GM12878 (cell line): ENCODE measurements at regions not wholly inside any gene's neighbourhood (a gene's known extent, or its start where the extent isn't known, plus 50 kb on each side); places are given as distances from the start of the nearest gene placed in this dataset.

ENCODE experiments used
- ATAC-seq: fragments of 200-7000 bp; cut with Tn5 transposase; 3 replicates; pipeline ENCODE4 v1.9.1; 2020; ENCODE audit warnings: mild to moderate bottlenecking, moderate library complexity
- BruUV-seq: library from RNA; stranded (reverse); fragments of 400-500 nt; replicated peaks from 2 replicates; lab custom pipeline; 2021; lab: Mats Ljungman, UMichigan
- CTCF ChIA-PET: fragments of 300-600 bp; sonication (Branson Sonifier 250); formaldehyde crosslinking; extraction: SDS; loops from one replicate; lab custom pipeline; 2021; ENCODE audit warnings: inconsistent platforms; lab: Yijun Ruan, JAX
- POLR2A ChIA-PET: fragments of 350-600 bp; formaldehyde crosslinking; extraction: SDS; loops from one replicate; lab custom pipeline; 2021; ENCODE audit warnings: inconsistent platforms; lab: Charles Lee
- RAD21 ChIA-PET: fragments of 300-600 bp; sonication (Branson Sonifier 250); formaldehyde crosslinking; loops from one replicate; lab custom pipeline; 2023; ENCODE audit warnings: antibody characterized with exemption; ENCODE audit not compliant: unreplicated experiment; lab: Charles Lee
- SMC1A ChIA-PET: fragments of 300-600 bp; sonication (Branson Sonifier 250); formaldehyde crosslinking; loops from one replicate; lab custom pipeline; 2023; ENCODE audit not compliant: unreplicated experiment, uncharacterized antibody; lab: Charles Lee
- DNase-seq: peaks from one replicate; pipeline ENCODE4 v3.0.0-alpha.2; 2011; ENCODE audit warnings: low read depth, low spot score
- FAIRE-seq: peaks from 3 replicates; lab custom pipeline; 2011; peaks lifted over from hg19 to GRCh38; lab: Jason Lieb, UNC
- H2AFZ ChIP-seq: 2 replicates; pipeline ENCODE4 v1.6.0; 2011; ENCODE audit warnings: low read depth, low read length, control low read depth; ENCODE audit not compliant: control insufficient read depth
- H3K27ac ChIP-seq: 2 replicates; pipeline ENCODE4 v1.5.1; 2011; ENCODE audit warnings: control low read depth; ENCODE audit not compliant: control insufficient read depth, insufficient read depth
- H3K27me3 ChIP-seq, 2 experiments: replicated peaks in 1 of 2; 2 replicates each; pipeline versions ENCODE4 v1.6.0 to v1.6.1; 2011; ENCODE audit warnings: low read length in 1 of 2; ENCODE audit not compliant: control insufficient read depth in 2 of 2, insufficient read depth in 2 of 2
- H3K36me3 ChIP-seq, 2 experiments: 2 replicates each; pipeline ENCODE4 v1.5.1; 2011; ENCODE audit warnings: low read length in 1 of 2; ENCODE audit not compliant: control insufficient read depth in 2 of 2, insufficient read depth in 2 of 2
- H3K4me1 ChIP-seq: 2 replicates; pipeline ENCODE4 v1.6.1; 2011; ENCODE audit warnings: mild to moderate bottlenecking, low read length, moderate library complexity, mixed read lengths; ENCODE audit not compliant: control insufficient read depth, insufficient read depth
- H3K4me2 ChIP-seq: 2 replicates; pipeline ENCODE4 v1.6.0; 2011; ENCODE audit warnings: control low read depth; ENCODE audit not compliant: control insufficient read depth, insufficient read depth
- H3K4me3 ChIP-seq: fragments of 200-600 bp; sonication (generic); 2 replicates; pipeline ENCODE4 v1.5.1; 2016
- H3K79me2 ChIP-seq: 2 replicates; pipeline ENCODE4 v1.6.0; 2011; ENCODE audit warnings: low read length; ENCODE audit not compliant: control insufficient read depth, insufficient read depth
- H3K9ac ChIP-seq: 2 replicates; pipeline ENCODE4 v1.8.0; 2011; ENCODE audit warnings: low read length, control low read depth, mixed read lengths; ENCODE audit not compliant: control insufficient read depth, insufficient read depth
- H3K9me3 ChIP-seq: replicated peaks from 3 replicates; pipeline ENCODE4 v1.5.1; 2011; ENCODE audit warnings: mild to moderate bottlenecking, low read length; ENCODE audit not compliant: control insufficient read depth, insufficient read depth
- H4K20me1 ChIP-seq: 2 replicates; pipeline ENCODE4 v1.6.0; 2011; ENCODE audit not compliant: control insufficient read depth, insufficient read depth
- ASH2L ChIP-seq: fragments of 300-600, 200-600 bp; sonication (generic); IDR thresholded peaks from 2 replicates; pipeline ENCODE4 v1.6.1; 2017; ENCODE audit warnings: low read depth, mild to moderate bottlenecking, borderline replicate concordance
- ATF3 ChIP-seq: IDR thresholded peaks from 2 replicates; pipeline ENCODE4 v1.6.1; 2011; ENCODE audit warnings: low read depth, mild to moderate bottlenecking, low read length, moderate library complexity, borderline replicate concordance; ENCODE audit errors: extremely low read depth
- CBFB ChIP-seq: IDR thresholded peaks from 2 replicates; pipeline ENCODE4 v1.6.1; 2016; ENCODE audit warnings: antibody characterized with exemption, low read depth
- CEBPB ChIP-seq, 2 experiments: fragments of 150-350 bp in 1 of 2; IDR thresholded peaks; 2 replicates each; pipeline ENCODE4 v1.6.1; 2012 to 2014; ENCODE audit warnings: low read depth in 2 of 2, low read length in 2 of 2, borderline replicate concordance in 1 of 2, inconsistent platforms in 1 of 2
- E2F8 ChIP-seq: fragments of 450-650 bp; IDR thresholded peaks from 2 replicates; pipeline ENCODE4 v1.6.1; 2018; ENCODE audit warnings: mild to moderate bottlenecking, low read depth, moderate library complexity; ENCODE audit not compliant: partially characterized antibody
- HCFC1 ChIP-seq: fragments of 150-350 bp; IDR thresholded peaks from 2 replicates; pipeline ENCODE4 v1.6.1; 2014; ENCODE audit warnings: low read length
- IKZF2 ChIP-seq, 2 experiments: fragments of 450-650 bp; IDR thresholded peaks; 2 replicates each; pipeline ENCODE4 v1.6.1; 2017; ENCODE audit warnings: mild to moderate bottlenecking in 2 of 2, moderate library complexity in 2 of 2
- KLF5 ChIP-seq: fragments of 450-650 bp; IDR thresholded peaks from 2 replicates; pipeline ENCODE4 v1.6.1; 2014; ENCODE audit warnings: mild to moderate bottlenecking; ENCODE audit not compliant: partially characterized antibody
- PAX5 ChIP-seq: IDR thresholded peaks from 2 replicates; pipeline ENCODE4 v1.6.1; 2011; ENCODE audit warnings: low read depth, low read length, borderline replicate concordance
- PBX3 ChIP-seq: IDR thresholded peaks from 2 replicates; pipeline ENCODE4 v1.6.1; 2011; ENCODE audit warnings: mild to moderate bottlenecking, low read depth, low read length, moderate library complexity; ENCODE audit not compliant: insufficient replicate concordance
- POLR2AphosphoS5 ChIP-seq: IDR thresholded peaks from 2 replicates; pipeline ENCODE4 v1.6.1; 2011; ENCODE audit warnings: mild to moderate bottlenecking, low read length, inconsistent platforms
- POU2F2 ChIP-seq: IDR thresholded peaks from 3 replicates; pipeline ENCODE4 v1.6.1; 2011; ENCODE audit warnings: low read depth, mild to moderate bottlenecking, low read length, borderline replicate concordance
- SIN3A ChIP-seq: IDR thresholded peaks from 2 replicates; pipeline ENCODE4 v1.6.1; 2012; ENCODE audit warnings: low read depth, low read length, improper control_type of control experiment
- SMARCA5 ChIP-seq: fragments of 450-650 bp; IDR thresholded peaks from 2 replicates; pipeline ENCODE4 v1.6.1; 2017; ENCODE audit warnings: mild to moderate bottlenecking
- SUPT20H ChIP-seq: IDR thresholded peaks from 2 replicates; pipeline ENCODE4 v1.6.1; 2011; ENCODE audit warnings: low read depth, mild to moderate bottlenecking, low read length, moderate library complexity, borderline replicate concordance; ENCODE audit not compliant: control insufficient read depth
- TCF12 ChIP-seq: IDR thresholded peaks from 2 replicates; pipeline ENCODE4 v1.6.1; 2011; ENCODE audit warnings: low read depth, mild to moderate bottlenecking, low read length
- ZBED1 ChIP-seq: IDR thresholded peaks from 2 replicates; pipeline ENCODE4 v1.6.1; 2016; ENCODE audit warnings: borderline replicate concordance
- ZBTB4 ChIP-seq: fragments of 450-650 bp; formaldehyde crosslinking; IDR thresholded peaks from 2 replicates; pipeline ENCODE4 v1.4.0; 2022; ENCODE audit warnings: mild to moderate bottlenecking, moderate library complexity
- ZNF217 ChIP-seq: fragments of 450-650 bp; IDR thresholded peaks from 2 replicates; pipeline ENCODE4 v1.6.1; 2017; ENCODE audit warnings: antibody characterized with exemption, mild to moderate bottlenecking
- WGBS: methylation state at CpG from one replicate; pipeline ENCODE4 v1.1.6; 2016; ENCODE audit warnings: low lambda C conversion rate; ENCODE audit not compliant: insufficient replicate concordance, insufficient coverage; ENCODE audit errors: missing lambda C conversion rate; 5-methylcytosine and 5-hydroxymethylcytosine counted together
- in situ Hi-C: fragments of 300-500 bp; cut with MboI; formaldehyde crosslinking; loops from 9 replicates; pipeline ENCODE4 v1.14.3; 2018; ENCODE audit warnings: mixed read lengths
- intact Hi-C: fragments of 100-400 bp; cut with micrococcal nuclease; formaldehyde crosslinking; loops from one replicate; pipeline ENCODE4 v1.14.2; 2022; ENCODE audit not compliant: unreplicated experiment

- RAD21 ChIA-PET: no interaction called here
- POLR2A ChIA-PET: no interaction called here
- SMC1A ChIA-PET: no interaction called here
- intact Hi-C loops: no loop called here
- Histone ChIP-seq H3K4me3 (no peak overlapping the region), H3K79me2 (no peaks in the 10 kb centered on the region), H4K20me1 (no peaks in the 10 kb centered on the region), H3K9me3 (no peaks in the 10 kb centered on the region), H3K9ac (no peak overlapping the region), H3K27ac (no peak overlapping the region), H3K27me3 (no peaks in the 10 kb centered on the region), H2AFZ (no peak overlapping the region), H3K36me3 (no peaks in the 10 kb centered on the region), H3K4me1 (no peaks in the 10 kb centered on the region), H3K4me2 (no peak overlapping the region)
- BruUV-seq: no TSS peak
- CTCF ChIA-PET: no interaction called here
- in situ Hi-C loops: no loop called here
- no peak for DNase-seq
- FAIRE-seq: no peak
- 51% methylated on average over 3 of the region's 3 CpGs for WGBS
- ATAC-seq: no peak
- no peak for TF ChIP-seq SIN3A
- no peak for TF ChIP-seq HCFC1
- TF ChIP-seq IKZF2 (IDR thresholded peaks at IDR 0.05): no peak
- TF ChIP-seq ZBTB4 (CRISPR knock-in tag): no peak
- no peak for TF ChIP-seq ASH2L
- no peak for TF ChIP-seq POLR2AphosphoS5
- TF ChIP-seq SMARCA5: no peak
- no peak for TF ChIP-seq E2F8
- TF ChIP-seq ZBED1: no peak
- TF ChIP-seq SUPT20H: no peak
- no peak for TF ChIP-seq ATF3
- TF ChIP-seq CBFB: no peak
- no peak for TF ChIP-seq KLF5
- TF ChIP-seq PBX3: no peak
- TF ChIP-seq TCF12: no peak
- no peak for TF ChIP-seq CEBPB (IDR thresholded peaks at IDR 0.05; ENCODE audit: borderline replicate concordance in 1 of 2, low read depth in 2 of 2, low read length in 2 of 2)
- no peak for TF ChIP-seq ZNF217
- TF ChIP-seq POU2F2: no peak
- TF ChIP-seq PAX5: no peak
Measured at GRCh38 chr18:44047585-44047984, 633.1 kb upstream of the SETBP1 start.
